LoVo (cell line): ENCODE measurements at regions not wholly inside any gene's neighbourhood (a gene's known extent, or its start where the extent isn't known, plus 50 kb on each side); places are given as distances from the start of the nearest gene placed in this dataset.
"Not testable (repeated sequence)": the region's sequence is repeated elsewhere in the genome, so short reads cannot be mapped to it uniquely, and the experiment has no call there.

Source experiments
- DNase-seq: peaks from one replicate; pipeline ENCODE4 v3.0.0-alpha.2; 2016; ENCODE audit warnings: low spot score

DNA sequence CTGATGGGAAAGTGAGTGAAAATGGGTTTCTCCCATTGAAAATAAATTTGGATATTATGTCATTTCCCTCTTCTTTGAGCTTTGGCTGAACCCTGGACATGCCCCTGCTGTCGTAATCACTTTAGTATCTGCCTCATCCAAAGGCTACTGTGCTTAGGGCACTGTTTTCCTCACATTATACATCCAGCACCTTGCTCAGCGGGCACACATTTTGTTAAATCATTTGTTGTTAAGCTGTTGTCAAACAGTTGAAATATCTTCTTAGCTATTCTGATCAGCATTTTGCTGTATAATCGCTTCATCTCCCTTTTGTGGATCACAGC is 352.7 kb upstream of the CD180 start:
- DNase-seq, result no peak

DNA sequence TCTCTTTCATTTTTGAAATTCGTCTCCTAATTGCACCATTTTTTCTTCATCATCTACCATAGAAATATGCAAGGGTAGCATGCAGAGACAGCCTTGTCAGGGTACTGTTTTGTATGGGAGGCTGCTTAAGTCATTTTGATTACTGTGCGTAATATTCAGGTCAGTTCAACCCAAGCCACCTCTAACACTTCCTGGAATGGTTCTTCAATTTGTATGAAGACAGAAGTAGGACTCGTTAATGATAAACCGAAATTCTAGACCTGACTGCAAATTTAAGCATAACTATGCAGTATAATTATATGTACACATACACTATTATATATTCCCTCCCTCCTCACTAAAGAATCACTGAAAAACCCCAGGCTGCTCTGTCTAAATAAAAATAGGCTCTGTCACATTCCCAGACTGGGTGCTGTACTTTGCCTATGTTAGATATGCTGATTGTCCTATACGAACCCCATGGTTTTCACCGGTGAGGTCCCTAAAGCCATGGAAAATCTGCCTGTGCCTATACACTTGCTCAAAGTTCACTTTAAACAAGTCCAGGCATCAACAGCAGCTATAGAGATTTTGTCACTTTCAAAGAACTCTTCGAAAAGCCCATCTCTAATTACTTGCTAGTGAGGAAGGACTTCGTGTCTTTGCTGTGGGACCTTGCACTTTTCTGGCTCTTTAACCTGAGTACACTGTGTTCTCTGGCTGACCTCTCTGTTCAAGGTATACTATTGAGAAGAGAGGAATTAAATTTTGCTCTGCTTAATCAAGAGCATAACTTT is 352.1 kb upstream of the CD180 start:
- no peak for DNase-seq

- DNase-seq, result no peak
Measured at GRCh38 chr5:67547682-67548081, 351.1 kb upstream of the CD180 start.

DNA sequence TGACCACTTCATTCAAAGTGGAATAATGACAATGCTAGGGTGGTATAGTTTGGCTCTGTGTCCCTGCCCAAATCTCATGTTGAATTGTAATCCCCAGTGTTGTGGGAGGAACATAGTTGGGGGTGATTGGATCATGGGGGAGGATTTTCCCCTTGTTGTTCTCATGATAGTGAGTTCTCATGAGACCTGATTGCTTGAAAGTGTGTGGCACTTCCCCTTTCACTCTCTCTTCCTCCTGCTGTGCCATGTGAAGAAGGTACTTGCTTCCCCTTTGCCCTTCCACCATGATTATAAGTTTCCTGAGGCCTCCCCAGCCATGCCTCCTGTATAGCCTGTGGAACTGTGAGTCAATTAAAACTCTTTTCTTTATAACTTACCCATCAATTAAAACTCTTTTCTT is 348.3 kb upstream of the CD180 start:
- not testable (repeated sequence) for DNase-seq

DNA sequence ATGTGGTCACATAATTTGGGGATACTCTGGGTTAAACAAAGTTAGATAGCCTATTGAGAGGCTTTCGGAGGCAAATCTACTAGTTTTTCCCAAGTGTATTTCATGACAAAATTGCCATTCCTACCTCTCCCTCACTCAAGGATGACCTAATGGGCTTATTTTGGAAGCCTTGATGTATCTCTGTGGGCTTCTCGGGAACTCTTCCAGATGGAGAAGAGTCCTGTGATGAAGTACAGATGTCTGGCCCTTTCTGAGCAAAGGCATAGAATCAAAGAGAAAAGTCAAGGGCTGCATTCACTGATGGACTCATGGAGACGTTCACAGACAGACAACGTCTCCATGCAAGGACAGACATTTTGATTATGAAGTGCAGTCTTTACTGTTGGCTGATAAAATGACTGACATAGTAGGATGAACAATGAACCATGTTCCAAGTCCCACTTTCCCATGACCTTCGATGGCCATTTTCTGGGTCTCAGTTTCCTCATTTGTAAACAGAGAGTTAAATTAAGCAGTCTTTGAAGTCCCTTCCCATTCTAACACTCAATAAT is 347.2 kb upstream of the CD180 start:
- DNase-seq, result no peak

- no peak for DNase-seq
Measured at GRCh38 chr5:67542479-67542878, 345.9 kb upstream of the CD180 start.

DNA sequence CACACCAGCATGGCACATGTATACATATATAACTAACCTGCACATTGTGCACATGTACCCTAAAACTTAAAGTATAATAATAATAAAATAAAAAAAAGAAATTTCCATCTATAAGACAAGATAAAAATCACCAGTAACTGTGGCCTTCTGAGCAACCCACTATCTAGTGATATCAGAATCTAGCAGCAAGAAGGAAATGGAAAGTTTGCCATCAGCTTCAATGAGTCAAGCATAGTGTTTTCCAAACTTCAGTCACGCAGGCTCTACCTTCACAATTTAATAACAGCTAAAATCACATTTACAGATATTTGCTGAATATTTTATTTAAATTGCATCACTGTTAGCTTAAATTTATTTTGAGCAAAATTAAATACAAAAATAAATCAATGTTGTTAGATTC is 345.3 kb upstream of the CD180 start:
- no peak for DNase-seq

DNA sequence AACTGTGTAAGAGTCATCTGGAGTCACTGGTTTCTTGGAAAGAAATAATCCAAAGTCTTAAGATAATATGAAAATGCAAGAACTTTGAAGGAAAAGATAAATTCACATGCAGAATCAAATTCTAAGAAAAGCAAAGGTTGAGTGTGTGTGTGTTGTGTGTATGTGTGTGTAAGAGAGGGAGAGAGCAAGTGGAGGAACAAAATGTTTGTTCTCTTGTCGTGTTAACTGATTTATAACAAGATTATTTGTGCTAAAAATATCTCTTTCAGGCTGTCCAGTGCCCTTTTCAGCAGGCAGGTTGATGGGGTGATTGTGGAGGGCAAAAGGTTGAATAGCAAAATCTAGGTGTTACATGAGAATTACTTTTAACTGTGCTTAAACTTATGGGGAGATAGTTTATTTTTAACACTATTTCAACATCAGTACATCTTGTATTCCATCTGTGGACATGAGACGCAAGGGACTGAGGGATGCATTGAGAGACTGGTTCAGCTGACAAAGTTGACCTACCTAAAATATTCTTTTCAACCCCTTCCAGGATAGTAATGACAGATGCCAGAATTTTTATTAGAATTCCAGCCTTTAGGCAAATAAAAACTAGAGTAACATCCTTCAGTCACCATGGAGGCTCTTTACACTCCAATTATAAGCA is 342.4 kb upstream of the CD180 start:
- no peak for DNase-seq

GRCh38 chr5:67537439-67538148 is 341.0 kb upstream of the CD180 start:
- no peak for DNase-seq

DNA sequence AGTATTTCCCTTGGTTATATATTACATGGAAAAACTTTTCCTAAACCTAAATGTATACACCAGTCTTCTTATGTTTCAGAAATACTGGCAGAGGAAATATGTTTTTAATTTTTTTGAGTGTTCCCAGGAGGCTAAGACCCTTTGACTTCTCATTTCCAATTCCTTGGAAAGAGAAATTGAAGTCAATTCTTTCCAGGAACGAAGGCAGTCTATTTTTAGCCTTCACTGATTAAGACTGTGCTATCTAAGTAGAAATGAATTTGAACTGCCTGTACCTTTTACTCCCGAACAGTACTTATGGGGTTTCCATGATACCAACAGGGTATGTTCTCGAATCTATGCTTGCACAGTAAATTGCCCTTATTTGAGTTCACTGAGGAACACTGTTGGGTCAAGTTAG is 340.3 kb upstream of the CD180 start:
- DNase-seq, result no peak

DNA sequence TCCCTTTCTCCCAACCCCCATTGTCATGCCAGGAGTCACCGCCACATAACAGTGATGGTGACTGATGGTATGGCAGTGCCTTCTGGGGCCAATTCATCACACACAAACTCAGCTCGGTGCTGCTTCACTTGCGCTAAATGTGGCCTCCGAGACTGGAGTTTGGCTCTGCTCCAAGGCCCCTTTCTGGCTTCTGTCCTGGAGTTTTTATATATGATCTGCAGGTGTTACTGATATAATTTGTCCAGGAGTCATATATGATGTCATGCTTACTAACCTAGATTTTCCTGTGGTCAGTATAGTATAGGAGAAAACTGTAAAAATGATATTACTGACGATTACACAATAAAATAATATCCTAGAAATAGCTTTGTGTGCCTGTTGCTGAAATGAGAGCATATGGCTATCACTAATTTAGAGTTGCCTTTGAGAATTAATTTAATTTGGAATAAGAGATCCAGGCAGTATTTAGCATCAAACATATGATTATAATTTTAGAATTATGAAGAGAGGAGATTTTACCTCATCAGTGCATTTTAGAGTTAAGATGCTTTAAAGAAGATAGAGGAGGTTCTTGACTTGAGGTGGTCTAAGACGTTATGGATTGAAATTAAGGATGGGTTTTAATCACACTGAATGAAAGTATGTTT is 334.1 kb upstream of the CD180 start:
- no peak for DNase-seq

- DNase-seq, result no peak
Measured at GRCh38 chr5:67528953-67529352, 332.4 kb upstream of the CD180 start.

- DNase-seq, result no peak
Measured at GRCh38 chr5:67526793-67527192, 330.2 kb upstream of the CD180 start.

DNA sequence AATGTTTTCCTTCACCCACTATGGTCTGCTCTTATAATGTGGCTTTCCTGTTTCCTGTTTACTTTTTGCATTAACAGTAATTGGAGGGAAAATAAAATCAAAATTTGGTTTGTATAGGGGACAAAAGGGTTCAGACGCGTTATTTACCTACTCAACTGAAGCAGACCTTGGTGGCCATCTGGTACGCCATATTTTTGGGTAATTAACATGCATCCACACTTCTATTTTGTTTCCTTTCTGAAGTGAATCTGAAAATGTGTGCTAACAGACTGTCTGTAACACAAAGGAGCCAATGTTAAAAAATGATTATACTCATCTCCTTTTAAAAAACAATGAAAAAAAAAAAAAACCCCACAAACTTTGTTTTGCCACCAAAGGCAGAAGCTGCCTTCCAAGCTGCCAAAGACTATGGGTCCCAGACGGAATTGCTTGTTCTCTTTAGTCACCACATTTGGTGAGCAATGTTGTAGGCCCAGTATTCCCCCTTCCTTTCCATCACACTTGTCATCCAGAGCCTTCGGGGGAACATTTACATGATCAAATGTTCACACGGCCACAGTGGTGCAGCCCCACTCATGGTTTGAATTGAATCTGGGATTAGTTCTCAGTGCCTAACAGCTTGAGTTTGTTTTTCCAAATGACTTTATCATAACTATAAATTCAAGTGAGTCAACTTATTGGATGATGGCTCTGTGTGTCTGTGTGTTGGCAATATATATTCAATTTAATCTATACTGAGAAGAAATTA is 323.7 kb upstream of the CD180 start:
- DNase-seq, result no peak

GRCh38 chr5:67518227-67518626 is 321.6 kb upstream of the CD180 start:
- DNase-seq, result no peak

DNA sequence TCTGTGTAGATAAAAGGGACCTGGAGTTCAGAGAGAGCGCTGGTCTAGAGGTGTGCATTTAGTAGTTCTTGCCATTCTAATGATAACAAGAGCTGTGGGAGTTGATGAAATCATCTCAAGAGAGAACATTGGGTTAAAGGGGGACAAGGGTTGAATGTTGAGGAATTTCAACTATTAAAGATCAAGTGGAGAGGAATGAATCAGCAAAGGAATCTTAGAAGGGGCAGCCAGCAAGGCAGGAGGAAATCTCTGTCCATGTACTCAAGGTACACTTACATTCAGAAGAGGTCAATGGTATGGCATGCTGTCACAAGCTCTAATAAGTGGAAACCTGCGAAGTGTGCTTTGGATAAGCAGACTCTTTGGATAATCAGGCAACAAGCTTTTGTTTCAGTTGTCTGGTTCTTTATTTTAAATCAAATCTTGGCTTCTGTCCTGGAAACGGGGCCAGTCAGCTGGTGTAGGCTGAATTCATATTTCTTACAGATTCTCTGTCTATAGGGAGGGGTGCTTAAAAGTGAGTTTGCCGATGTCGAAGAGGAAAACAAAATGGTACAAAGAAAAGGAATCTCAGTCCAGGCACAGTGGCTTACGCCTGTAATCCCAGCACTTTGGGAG is 320.5 kb upstream of the CD180 start:
- no peak for DNase-seq

DNA sequence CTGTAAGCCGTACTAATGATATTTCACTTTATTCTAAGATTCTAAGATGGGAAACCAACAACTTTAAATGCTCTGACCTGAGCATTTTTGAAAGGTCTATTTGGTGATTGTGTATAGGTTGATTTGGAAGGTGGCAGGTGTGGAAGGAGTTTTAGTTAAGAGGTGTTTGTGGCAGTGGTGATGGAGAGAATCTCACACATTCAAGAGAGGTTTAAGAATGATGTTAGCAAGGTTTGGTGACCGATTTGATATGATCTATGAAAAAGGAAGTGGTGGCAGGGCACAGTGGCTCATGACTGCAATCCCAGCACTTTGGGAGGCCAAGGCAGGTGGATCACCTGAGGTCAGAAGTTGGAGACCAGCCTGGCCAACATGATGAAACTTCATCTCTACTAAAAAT is 319.2 kb upstream of the CD180 start:
- no peak for DNase-seq

DNA sequence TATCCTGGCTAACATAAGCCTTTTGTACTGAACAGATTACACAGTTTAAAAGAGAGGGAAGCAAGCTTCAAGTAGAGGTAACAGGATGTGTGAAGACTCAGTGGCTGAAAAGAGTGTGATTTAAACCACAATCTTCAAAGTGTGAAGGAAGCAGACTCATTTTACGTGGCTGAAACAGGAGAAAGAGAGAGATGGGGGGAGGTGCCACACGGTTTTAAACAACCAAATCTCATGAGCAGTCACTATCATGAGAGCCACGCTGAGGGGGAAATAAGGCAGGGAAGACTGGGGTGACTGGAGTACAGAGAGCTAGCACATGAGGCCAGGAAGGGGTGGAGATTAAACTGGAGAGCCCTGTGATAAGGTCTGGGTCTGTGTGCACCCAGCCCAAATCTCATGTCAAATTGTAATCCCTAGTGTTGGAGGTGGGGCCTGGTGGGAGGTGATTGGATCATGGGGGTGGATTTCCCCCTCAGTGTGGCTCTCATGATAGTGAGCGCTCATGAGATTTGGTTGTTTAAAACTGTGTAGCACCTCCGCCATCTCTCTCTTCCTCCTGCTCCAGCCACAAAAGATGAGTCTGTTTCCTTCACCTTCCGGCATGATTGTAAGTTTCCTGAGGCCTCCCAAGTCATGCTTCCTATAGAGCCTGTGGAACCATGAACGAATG is 318.6 kb upstream of the CD180 start:
- DNase-seq, result no peak

DNA sequence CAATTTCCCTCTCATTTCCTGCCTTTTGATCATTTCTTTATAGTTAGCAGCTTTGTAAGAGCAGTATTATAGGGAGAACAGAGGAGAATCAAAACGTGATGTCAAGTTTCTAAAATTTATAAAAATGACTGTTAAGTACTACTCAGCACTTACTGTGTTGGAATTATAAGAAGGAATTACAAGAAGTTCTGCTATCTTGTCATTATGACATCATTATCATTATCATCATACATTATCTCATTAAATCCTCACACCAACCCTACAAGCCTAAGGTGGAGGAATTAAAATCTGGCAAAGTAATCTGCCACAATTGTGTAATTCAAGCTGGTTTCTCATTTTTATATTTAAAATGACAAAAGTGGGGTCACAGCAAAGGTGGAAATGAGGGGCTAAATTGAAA is 316.2 kb upstream of the CD180 start:
- no peak for DNase-seq

DNA sequence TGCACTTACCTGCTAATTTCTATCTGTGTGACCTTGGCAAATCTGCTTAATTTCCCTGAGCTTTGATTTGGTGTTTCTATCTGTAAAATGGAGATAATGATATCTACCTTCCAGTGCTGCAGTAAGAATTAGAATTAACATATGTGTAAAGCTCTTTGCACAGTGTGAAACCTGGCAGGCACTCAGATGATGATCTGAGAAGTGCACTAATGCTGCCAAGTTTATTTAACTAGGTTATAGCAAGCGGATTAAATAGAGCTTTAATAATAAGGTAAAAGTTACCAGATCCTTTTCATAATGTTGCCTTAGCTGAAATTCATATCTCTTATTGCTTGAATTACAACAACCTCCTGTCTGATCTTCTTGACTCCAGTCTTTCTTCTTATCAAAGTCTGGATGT is 315.3 kb upstream of the CD180 start:
- DNase-seq, result no peak

GRCh38 chr5:67510204-67510603 is 313.6 kb upstream of the CD180 start:
- DNase-seq, result no peak
